ENCODE measurements at regions not wholly inside any gene's neighbourhood (a gene's known extent, or its start where the extent isn't known, plus 50 kb on each side); places are given as distances from the start of the nearest gene placed in this dataset.

DNA sequence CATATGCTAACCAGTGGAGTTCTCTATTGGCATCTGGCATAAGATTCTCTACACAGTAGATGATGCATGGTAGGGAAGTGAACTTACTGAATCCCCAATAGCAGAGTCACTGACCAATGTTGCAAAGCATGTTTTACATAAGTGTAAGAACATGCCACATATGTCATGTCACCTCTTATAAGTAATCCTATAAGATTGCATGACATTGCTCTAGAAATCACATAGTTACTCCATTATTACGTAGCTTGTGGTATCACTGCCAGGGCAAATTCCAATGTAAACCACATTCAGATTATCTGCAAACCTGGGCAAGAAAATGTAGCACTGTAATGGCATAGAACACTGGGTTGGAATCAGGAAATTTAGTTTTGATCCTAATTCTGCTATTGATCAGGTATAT, 198.2 kb upstream of the UMPS start:
- H3K27ac ChIP-seq, result no peak overlapping the region
- TF ChIP-seq, protein P1, sequence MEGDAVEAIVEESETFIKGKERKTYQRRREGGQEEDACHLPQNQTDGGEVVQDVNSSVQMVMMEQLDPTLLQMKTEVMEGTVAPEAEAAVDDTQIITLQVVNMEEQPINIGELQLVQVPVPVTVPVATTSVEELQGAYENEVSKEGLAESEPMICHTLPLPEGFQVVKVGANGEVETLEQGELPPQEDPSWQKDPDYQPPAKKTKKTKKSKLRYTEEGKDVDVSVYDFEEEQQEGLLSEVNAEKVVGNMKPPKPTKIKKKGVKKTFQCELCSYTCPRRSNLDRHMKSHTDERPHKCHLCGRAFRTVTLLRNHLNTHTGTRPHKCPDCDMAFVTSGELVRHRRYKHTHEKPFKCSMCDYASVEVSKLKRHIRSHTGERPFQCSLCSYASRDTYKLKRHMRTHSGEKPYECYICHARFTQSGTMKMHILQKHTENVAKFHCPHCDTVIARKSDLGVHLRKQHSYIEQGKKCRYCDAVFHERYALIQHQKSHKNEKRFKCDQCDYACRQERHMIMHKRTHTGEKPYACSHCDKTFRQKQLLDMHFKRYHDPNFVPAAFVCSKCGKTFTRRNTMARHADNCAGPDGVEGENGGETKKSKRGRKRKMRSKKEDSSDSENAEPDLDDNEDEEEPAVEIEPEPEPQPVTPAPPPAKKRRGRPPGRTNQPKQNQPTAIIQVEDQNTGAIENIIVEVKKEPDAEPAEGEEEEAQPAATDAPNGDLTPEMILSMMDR (conservative IDR thresholded peaks at IDR 0.05), result no peak

DNA sequence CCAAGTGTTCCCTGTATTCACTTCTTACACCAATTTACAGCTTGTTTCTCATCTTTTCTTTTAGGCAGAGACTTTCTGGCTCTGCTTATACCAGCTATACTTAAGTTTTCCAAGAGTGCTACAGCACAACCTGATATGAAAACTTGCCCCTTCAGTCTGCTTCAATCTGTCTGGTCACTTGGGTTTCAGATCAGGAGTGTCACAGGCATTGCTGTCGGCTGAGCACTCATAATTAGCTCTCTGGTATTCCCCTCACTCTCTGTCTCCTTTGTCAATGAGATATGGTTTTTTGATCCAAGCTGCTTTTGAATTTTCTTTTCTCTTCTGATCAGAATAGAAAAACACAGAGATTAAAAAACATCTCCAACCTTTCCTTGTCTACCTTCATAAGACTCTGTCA, 194.9 kb upstream of the UMPS start:
- TF ChIP-seq, protein P1 (conservative IDR thresholded peaks at IDR 0.05), result no peak

DNA sequence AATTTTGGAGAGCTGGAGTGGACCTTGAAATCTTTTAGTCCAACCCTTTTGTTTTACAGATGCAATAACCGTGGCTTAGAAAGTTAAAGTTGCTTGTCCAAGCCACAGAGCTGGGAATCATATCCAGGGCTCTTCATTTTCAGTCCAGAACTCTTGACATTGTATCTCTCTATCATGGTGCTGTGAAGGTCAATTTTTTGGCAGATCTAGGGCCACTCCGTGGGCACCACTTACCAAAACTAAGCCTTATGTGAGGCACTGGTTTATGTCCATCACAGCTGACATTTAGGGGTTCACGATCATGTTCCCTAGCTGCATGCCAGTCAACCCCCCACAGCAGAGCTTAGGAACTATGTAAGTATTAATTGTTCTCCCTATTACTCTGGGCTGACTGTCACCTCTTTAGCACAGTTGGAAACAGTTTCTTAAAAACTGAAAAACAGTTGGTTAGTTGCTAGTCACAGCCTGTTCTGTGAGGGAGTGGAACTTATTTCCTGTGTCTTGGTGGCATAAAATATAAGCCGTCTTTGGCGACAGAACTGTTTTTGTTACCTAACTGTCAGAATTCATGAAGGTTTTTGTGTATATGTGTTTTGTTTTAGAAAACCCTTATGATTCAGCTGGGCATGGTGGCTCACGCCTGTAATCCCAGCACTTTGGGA, 189.6 kb upstream of the UMPS start:
- H3K27ac ChIP-seq, result no peak overlapping the region
- TF ChIP-seq, protein P1 (conservative IDR thresholded peaks at IDR 0.05), result no peak

More for the DNA sequence above, 194.9 kb upstream of the UMPS start:
- no peak overlapping the region for H3K27ac ChIP-seq

DNA sequence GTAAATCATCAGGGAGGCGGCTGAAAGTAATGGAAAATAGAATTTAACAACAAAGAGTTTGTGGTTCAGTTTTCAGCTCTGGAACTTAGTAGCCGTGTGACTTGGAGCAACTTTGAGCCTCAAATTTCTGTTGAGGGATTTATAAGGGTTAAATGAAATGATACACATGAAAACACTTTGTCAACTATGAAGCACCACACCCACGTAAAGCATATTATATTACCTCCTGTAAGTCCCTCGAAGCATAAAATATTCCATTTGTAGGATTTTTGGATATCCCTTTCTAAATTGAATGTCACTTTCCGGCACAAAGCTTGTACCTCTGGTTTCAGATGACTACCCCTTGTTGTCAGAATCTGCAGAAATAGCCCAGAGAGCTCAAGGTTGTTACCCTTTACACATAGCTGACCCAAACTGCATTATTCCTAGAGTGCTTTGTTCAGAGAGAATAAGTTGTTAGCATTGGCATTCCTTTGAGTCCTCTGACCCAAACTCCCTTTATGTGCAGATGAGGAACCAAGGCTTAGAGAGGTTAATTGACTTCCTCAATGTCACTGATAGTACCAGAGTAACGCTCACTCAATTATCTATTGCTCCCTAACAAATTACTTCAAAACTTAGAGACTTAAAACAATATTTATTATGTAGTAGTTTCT, 187.9 kb upstream of the UMPS start:
- H3K27ac ChIP-seq, result no peak overlapping the region
- TF ChIP-seq, protein P1 (conservative IDR thresholded peaks at IDR 0.05), result no peak

DNA sequence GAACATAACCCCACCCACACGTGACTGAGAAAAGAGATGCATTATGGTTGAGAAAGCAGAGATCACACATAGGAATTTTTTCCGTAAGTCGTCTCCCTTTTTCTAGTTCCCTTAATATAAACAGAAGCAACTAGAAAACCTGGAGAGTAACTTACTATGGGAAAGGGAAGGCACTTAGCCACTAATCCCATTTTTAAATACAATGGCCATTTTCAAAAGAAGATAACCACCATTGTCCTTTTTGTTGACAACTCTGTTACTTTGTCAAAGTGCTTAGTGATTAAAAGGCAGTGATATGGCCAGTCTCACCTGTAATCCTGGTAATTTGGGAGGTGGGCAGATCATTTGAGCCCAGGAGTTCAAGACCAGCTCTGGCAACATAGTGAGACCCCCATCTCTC, 184.4 kb upstream of the UMPS start:
- H3K27ac ChIP-seq, result no peak overlapping the region
- TF ChIP-seq, protein P1 (conservative IDR thresholded peaks at IDR 0.05), result no peak

DNA sequence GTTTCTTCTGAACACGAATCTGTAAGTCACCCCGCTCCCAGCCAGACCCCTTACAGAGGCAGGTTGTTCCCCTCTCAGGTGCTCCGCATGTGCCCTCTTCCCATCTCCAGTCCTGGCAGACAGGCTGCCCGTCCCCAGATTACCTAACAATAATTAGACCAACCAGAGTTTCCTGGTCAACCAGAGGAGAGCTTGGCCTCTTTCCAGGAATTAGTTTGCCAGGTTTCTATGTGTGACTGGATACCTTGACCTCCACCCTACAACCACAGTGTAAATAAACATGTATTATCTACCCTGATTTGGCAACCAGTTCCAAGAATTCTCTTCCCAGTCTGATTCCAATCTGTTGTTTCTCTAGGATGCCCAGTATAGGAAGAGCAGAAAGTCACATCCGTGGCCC, 178.0 kb upstream of the UMPS start:
- TF ChIP-seq, protein P1 (conservative IDR thresholded peaks at IDR 0.05), result no peak
- peak overlapping the region; percentile 97 for H3K27ac ChIP-seq

DNA sequence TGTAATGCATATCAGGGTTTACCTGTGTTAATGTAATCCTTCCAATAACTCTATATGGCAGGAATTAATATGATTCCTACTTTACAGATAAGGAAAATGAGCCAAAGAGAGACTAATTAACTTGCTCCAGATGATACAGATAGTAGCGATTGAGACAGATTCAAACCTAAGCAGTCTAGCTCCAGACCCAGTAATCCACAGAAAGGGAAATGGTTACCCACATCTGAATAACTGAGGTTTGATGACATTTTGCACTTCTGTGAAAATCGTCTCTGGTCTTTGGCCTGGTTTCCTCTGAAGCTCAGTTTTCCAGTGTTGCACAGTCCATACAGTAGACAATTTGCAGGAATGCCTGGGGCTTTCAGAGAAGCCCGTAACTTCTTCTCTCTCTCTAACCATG, 177.1 kb upstream of the UMPS start:
- peak overlapping the region; percentile 97 for H3K27ac ChIP-seq
- TF ChIP-seq, protein P1 (conservative IDR thresholded peaks at IDR 0.05), result no peak
